ENCODE measurements at regions not wholly inside any gene's neighbourhood (a gene's known extent, or its start where the extent isn't known, plus 50 kb on each side); places are given as distances from the start of the nearest gene placed in this dataset.

DNA sequence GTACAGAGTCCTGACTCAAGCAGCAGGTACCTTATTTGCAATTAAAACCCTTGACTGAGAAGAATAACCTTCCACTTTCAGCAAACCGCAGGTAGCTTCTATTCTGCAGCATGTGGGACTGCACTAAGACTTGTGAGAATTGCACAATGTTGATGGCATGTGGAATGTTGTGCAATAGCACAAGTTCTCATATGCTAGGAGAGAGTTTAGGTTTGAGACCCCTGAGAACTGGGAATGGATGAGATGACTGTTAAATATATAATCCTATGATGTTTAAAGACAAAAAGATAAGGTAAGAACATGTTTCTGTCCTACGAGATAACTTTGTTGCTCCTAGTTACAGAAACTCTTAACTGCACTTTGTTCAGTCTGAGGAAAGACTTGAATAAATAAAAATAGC, 194.6 kb downstream of the OTOR start:
- DNase-seq (ENCODE audit: low read depth in 4 of 4, low spot score in 2 of 4): no peak

DNA sequence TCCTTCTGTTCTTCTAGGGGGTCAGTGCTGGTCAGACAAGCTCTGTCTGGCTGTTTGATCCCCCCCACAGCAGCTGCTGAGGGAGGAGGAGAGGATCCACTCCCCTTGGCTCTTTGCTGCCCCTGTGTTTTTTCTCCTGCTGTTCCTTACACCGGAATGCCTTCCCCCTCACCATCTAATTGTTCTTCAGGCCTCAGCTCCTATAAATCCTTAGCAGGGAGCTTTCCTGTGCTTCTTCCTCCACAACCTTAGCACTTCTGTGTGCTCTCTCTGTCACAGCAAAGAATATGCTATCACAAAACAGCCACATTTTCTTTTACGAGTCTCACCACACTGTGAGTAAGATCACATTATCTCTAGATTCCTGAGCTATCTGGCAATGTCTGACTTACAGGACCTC, 196.6 kb downstream of the OTOR start:
- DNase-seq (ENCODE audit: low read depth in 4 of 4, low spot score in 2 of 4): no peak

DNA sequence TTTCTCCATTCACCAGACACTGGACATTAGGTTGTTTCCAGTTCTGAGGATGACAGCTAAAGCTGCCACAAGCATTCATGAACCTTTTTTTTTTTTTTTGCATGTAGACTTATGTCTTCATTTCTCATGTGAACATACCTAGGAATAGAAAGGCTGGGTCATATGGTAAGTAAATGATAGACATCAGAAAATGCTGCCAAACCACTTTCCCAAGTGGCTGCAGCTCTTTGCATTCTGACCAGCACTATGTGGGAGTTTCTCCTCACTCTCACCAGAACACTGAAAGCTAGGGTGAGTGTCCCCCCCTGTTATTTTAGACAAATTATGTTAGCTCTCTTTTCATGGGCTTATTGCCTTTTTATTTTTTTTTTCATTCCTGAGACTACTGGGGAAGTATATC, 197.5 kb downstream of the OTOR start:
- no peak for DNase-seq (ENCODE audit: low read depth in 4 of 4, low spot score in 2 of 4)

DNA sequence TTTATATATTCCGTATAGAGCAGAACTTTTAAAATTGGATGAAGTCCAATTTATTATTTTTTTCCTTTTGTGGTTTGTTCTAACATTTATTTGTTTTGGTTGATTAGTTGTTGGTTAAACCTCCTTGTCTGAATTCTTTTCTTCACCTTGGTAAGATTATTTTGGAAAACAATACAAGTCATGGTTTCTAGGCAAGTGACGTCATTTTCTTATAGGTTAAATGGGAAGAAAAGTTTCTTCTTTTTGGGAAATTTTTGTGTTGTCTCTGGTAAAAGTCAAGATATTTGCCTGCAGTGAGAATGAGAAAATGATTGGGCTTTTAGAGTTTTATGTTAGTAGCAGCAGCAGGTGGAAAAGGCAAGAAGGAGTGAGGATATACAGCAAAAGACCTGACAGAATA, 197.9 kb downstream of the OTOR start:
- no peak for DNase-seq (ENCODE audit: low read depth in 4 of 4, low spot score in 2 of 4)

GRCh38 chr20:16947479-16947878, 199.3 kb downstream of the OTOR start:
- DNase-seq (ENCODE audit: low read depth in 4 of 4, low spot score in 2 of 4): no peak

- DNase-seq (ENCODE audit: low read depth in 4 of 4, low spot score in 2 of 4): no peak
Observed at GRCh38 chr20:16951876-16952275, 203.7 kb downstream of the OTOR start.

- DNase-seq (ENCODE audit: low read depth in 4 of 4, low spot score in 2 of 4): no peak
Observed at GRCh38 chr20:16952965-16953364, 204.8 kb downstream of the OTOR start.

- DNase-seq (ENCODE audit: low read depth in 4 of 4, low spot score in 2 of 4): no peak
Observed at GRCh38 chr20:16953858-16954257, 205.7 kb downstream of the OTOR start.

GRCh38 chr20:16955462-16955861, 207.3 kb downstream of the OTOR start:
- DNase-seq (ENCODE audit: low read depth in 4 of 4, low spot score in 2 of 4): no peak

- no peak for DNase-seq (ENCODE audit: low read depth in 4 of 4, low spot score in 2 of 4)
Observed at GRCh38 chr20:16955971-16956370, 207.8 kb downstream of the OTOR start.

- no peak for DNase-seq (ENCODE audit: low read depth in 4 of 4, low spot score in 2 of 4)
Observed at GRCh38 chr20:16965401-16965800, 217.2 kb downstream of the OTOR start.

DNA sequence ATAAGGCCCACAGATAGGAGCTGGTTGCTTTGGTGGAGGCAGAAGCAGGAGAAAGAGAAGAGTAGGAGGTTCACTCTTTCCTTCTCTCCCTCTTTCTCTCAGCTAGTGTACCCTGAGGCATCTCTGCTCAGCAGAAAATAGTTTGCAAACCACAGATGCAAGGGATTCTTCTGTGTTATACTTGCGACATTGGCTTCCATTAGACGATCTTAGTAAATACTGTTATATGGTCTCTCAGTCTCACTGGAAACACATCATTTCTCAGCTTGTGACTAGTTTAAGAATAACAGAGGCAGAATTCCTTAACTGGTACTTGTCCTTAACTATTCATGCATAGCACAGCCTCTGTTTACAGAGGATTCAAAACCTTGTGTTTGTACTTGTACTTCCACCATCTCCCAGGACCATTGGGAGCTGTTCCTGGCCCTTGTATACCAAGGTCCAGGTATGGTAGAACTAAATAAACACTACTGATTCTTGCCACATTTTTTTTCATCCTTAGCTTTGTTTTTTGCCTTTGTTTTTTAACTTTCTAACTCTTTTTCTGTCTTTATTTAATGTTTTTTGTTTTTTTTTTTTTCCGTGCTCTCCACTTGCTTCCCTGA, 218.2 kb downstream of the OTOR start:
- DNase-seq (ENCODE audit: low read depth in 4 of 4, low spot score in 2 of 4): peak in 1 of 4 donors; percentile 4

DNA sequence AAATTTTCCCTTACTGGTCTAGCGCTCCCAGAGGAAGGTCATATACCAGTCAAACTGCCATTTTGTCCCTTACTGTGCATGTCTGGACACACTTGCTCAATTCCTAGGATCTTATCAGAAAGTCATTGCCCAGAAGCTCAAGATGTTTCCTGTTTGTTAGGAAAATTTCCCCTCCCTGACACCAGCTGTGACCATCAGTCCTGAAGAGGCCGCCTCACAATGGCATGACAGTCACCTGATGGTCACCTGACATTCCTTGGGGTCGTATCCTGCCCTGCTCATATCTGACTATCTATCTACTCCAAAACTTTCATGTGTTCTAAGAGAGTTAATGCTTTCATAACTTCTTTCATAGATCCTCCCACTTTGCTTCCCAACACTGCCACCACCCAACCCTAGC, 219.9 kb downstream of the OTOR start:
- no peak for DNase-seq (ENCODE audit: low read depth in 4 of 4, low spot score in 2 of 4)

DNA sequence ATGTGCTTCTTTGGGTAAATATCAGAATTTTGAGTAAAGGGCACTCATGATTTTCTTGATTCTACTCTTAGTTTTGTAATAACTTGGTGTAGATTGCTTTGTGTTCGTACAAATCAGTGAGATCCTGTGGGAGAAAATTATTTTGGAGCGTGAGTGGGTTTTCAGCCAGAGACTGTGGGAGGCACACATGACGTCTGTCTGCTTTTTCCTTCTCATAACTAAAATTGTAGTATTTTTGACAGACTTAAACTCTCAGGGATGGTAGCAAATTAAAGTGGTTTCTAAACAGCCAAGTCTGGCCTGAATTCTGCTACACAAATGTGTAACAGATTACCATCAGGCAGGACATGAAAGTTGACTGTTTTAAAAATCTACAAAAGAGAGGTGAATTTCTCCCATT, 222.6 kb downstream of the OTOR start:
- no peak for DNase-seq (ENCODE audit: low read depth in 4 of 4, low spot score in 2 of 4)

GRCh38 chr20:16974080-16974854, 226.1 kb downstream of the OTOR start:
- DNase-seq (ENCODE audit: low read depth in 4 of 4, low spot score in 2 of 4): no peak

DNA sequence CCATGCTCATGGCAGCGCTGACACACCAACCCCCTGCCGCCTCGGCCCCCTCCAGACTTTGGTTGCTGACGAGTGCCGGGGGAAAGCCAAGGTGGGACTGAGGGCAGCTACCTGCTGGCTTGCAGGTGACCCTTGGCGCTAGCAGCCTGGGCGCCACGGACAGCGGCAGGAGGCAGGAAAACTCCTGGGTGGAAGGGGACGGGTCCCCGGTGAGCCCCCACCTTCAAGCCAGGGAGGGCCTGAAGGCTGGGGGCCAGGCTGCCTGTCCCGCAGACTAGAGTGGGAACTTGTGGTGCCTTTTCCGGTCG, 226.7 kb downstream of the OTOR start:
- DNase-seq (ENCODE audit: low read depth in 4 of 4, low spot score in 2 of 4): no peak

DNA sequence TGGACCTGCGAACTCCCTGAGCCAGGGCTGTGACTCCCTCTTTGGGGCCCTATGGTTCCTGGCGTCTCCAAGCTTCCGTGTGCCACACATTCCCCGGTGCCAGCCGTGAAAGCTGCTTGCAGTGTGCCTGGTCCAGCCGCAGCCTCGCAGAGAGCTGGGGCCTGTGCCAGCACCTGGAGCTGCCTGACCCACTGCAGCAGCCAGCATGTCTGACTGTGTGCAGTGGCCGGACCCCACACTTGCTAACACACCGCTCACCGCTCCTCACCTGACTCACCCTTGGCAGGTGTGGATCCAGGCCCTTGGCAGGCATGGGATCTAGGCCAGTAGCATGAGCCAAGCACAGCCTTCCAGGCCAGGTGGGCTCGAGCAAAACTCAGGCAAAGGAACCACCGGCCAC, 227.5 kb downstream of the OTOR start:
- no peak for DNase-seq (ENCODE audit: low read depth in 4 of 4, low spot score in 2 of 4)

DNA sequence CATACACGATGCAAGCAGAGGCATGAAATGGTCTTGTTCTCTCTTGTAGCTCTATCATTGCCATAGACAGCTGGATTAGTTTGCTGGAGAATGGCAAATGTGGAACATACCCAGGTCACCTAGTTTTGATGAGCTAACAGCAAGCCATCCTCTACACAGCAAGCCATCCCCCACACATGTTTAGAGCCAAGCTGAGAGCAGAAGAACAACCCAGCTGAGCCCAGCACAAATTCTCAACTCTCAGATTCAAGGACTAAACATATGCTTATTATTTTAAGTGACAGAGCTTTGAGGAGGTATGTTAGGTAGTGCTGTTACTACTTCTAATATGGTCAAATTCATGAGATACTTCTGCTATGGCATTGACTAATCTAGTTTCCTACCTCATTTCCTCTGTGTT, 230.3 kb downstream of the OTOR start:
- DNase-seq (ENCODE audit: low read depth in 4 of 4, low spot score in 2 of 4): no peak

GRCh38 chr20:16982091-16982726, 234.1 kb downstream of the OTOR start:
- DNase-seq (ENCODE audit: low read depth in 4 of 4, low spot score in 2 of 4): no peak

DNA sequence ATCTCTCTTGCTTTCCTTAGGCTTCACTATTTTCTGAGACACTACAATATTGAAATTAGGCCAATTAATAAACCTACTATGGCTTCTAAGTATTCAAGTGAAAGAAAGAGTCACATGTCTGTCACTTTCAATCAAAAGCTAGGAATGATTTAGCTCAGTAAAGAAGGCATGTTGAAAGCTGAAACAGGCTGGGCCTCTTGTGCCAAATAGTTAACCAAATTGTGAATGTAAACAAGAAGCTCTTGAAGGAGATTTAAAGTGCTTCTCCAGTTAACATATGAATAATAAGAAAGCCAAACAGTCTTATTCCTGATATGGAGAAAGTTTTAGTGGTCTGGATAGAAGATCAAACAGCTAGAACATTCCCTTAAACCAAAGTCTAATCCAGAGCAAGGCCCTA, 236.3 kb downstream of the OTOR start:
- no peak for DNase-seq (ENCODE audit: low read depth in 4 of 4, low spot score in 2 of 4)

DNA sequence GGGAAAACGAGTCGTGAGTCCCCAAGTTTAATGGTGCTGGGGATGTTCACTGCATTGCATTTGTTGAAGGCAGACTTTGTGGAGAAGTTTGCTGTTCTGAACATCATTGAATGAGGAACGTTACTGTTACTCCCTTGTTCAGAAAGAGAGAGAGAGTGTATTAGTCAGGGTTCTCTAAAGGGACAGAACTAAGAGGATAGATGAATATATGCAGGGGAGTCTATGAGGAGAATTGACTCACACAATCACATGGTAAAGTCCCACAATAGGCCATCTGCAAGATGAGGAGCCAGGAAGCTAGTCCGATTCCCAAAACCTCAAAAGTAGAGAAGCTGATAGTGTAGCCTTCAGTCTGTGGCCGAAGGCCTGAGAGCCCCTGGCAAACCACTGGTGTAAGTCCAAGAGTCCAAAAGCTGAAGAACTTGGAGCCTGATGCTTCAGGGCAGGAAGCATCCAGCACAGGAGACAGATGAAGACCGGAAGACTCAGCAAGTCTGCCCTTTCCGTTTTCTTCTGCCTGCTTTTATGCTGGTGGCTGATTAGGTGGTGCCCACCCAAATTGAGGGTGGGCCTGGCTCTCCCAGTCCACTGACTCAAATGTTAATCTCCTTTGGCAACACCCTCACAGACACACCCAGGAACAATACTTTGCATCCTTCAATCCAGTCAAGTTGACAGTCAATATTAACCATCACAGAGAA, 223.5 kb upstream of the PCSK2 start:
- no peak for DNase-seq (ENCODE audit: low read depth in 4 of 4, low spot score in 2 of 4)

DNA sequence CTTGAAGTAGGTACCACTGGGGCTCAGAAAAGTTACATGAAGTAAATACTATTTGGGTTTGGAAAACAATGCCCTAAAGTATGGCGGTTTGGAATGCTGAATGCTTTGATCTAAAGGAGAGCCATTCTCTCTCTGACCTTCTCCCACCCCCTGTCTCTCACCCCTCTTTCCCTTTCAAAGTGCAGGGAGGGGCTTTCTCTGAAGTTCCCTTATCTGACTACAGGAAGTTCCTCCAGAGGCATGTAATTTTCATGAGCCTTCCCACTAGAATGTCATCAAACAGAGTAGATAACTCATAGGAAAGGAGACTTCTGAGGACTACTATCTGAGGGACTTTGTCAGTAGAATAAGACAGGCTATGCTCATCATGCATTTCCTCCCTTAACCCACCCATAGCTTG, 216.7 kb upstream of the PCSK2 start:
- no peak for DNase-seq (ENCODE audit: low read depth in 4 of 4, low spot score in 2 of 4)

All from left renal cortex interstitium (tissue), 4 donors.